ENCODE measurements at regions not wholly inside any gene's neighbourhood (a gene's known extent, or its start where the extent isn't known, plus 50 kb on each side); places are given as distances from the start of the nearest gene placed in this dataset.
"Not testable (repeated sequence)": the region's sequence is repeated elsewhere in the genome, so short reads cannot be mapped to it uniquely, and the experiment has no call there.

DNA sequence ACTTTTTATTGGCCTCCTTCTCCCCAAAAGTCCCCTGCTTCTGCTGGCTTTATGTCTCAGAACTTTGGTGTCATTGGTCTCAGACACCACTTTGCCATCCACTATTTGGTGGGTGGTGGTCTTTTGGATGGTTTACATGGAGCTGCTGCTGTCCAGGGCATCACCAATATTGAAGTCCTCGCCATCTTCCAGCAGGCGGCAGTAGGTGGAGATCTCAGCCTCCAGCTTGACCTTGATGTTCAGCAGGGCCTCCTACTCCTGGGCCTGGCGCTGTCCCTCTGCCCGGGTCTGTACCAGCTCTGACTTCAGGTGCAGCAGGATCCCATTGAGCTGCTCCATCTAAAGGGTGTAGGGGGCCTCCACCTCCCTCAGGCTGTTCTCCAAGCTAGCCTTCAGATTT is 148.4 kb upstream of the FOXA2 start:
- TF ChIP-seq EZH2 (IDR thresholded peaks at IDR 0.05; ENCODE audit: borderline replicate concordance, insufficient read depth, low read depth, low read length, poor library complexity, severe bottlenecking): no peak
- TF ChIP-seq, protein P1, sequence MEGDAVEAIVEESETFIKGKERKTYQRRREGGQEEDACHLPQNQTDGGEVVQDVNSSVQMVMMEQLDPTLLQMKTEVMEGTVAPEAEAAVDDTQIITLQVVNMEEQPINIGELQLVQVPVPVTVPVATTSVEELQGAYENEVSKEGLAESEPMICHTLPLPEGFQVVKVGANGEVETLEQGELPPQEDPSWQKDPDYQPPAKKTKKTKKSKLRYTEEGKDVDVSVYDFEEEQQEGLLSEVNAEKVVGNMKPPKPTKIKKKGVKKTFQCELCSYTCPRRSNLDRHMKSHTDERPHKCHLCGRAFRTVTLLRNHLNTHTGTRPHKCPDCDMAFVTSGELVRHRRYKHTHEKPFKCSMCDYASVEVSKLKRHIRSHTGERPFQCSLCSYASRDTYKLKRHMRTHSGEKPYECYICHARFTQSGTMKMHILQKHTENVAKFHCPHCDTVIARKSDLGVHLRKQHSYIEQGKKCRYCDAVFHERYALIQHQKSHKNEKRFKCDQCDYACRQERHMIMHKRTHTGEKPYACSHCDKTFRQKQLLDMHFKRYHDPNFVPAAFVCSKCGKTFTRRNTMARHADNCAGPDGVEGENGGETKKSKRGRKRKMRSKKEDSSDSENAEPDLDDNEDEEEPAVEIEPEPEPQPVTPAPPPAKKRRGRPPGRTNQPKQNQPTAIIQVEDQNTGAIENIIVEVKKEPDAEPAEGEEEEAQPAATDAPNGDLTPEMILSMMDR (IDR thresholded peaks at IDR 0.05): no peak
- H3K9me3 Mint-ChIP-seq (ENCODE audit: insufficient read depth): no peaks in the 10 kb centered on the region
- ATAC-seq (ENCODE audit: low read depth) (no peak), DNase-seq (no peak)
- H2AFZ ChIP-seq (ENCODE audit: insufficient read depth, low read depth, low read length, poor library complexity, severe bottlenecking): no peak overlapping the region
- 88% methylated on average over 4 of the region's 4 CpGs for WGBS (ENCODE audit: insufficient coverage)
- H3K27me3 Mint-ChIP-seq: no peaks in the 10 kb centered on the region
- no peaks in the 10 kb centered on the region for H3K4me1 Mint-ChIP-seq
- no peak overlapping the region for H3K4me3 Mint-ChIP-seq
- H4K20me1 ChIP-seq (ENCODE audit: control insufficient read depth, insufficient read depth, low read length, poor library complexity, severe bottlenecking): no peaks in the 10 kb centered on the region
- no peak overlapping the region for H3K27ac Mint-ChIP-seq
- no peak overlapping the region for H3K9ac ChIP-seq (ENCODE audit: low read length)
- ChIA-PET CTCF (no interaction called here), POLR2A (no interaction called here)
- intact Hi-C loops (cut with micrococcal nuclease): no loop called here
- H3K79me2 ChIP-seq (ENCODE audit: control insufficient read depth, insufficient read depth, low read length): no peaks in the 10 kb centered on the region
- no peaks in the 10 kb centered on the region for H3K27me3 ChIP-seq (replicated peaks in 1 of 4; ENCODE audit: control extremely low read depth in 1 of 4, control insufficient read depth in 3 of 4, insufficient read depth in 4 of 4, low read length in 3 of 4)
- H3K4me3 ChIP-seq (ENCODE audit: control extremely low read depth in 1 of 5, extremely low read depth in 1 of 5, insufficient read depth in 1 of 5, low read depth in 2 of 5, low read length in 4 of 5): no peak overlapping the region
- no peaks in the 10 kb centered on the region for H3K4me1 ChIP-seq (ENCODE audit: control insufficient read depth in 2 of 2, insufficient read depth in 2 of 2, low read length in 2 of 2)
- no peak overlapping the region for H3K27ac ChIP-seq (ENCODE audit: low read length in 2 of 2)
- no peaks in the 10 kb centered on the region for H3K36me3 ChIP-seq (replicated peaks in 1 of 2; ENCODE audit: control extremely low read depth in 1 of 2, control insufficient read depth in 1 of 2, extremely low read depth in 1 of 2, insufficient read depth in 2 of 2, low read length in 1 of 2)
- H3K9me3 ChIP-seq (ENCODE audit: control extremely low read depth in 1 of 3, control insufficient read depth in 2 of 3, insufficient read depth in 1 of 3, low read length in 2 of 3): peaks cover 0 to 4% (median 0%) of the 10 kb centered on the region in 3 donors
- H3K4me2 ChIP-seq (replicated peaks; ENCODE audit: low read depth, low read length, poor library complexity, severe bottlenecking): no peak overlapping the region

DNA sequence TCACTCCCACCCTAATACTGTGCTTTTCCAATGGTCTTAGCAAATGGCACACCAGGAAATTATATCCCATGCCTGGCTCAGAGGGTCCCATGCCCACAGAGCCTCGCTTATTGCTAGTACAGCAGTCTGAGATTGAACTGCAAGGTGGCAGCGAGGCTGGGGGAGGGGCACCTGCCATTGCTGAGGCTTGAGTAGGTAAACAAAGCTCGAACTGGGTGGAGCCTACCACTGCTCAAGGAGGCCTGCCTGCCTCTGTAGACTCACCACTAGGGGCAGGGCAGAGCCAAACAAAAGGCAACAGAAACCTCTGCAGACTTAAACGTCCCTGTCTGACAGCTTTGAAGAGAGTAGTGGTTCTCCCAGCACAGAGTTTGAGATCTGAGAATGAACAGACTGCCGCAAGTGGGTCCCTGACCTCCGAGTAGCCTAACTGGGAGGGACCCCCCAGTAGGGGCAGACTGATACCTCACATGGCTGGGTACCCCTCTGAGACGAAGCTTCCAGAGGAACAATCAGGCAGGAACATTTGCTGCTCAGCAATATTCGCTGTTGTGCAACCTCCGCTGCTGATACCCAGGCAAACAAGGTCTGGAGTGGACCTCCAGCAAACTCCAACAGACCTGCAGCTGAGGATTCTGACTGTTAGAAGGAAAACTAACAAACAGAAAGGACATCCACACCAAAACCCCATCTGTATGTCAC is 150.7 kb upstream of the FOXA2 start:
- H3K4me3 ChIP-seq (ENCODE audit: control extremely low read depth in 1 of 5, extremely low read depth in 1 of 5, insufficient read depth in 1 of 5, low read depth in 2 of 5, low read length in 4 of 5); H4K20me1 ChIP-seq (ENCODE audit: control insufficient read depth, insufficient read depth, low read length, poor library complexity, severe bottlenecking); ATAC-seq (ENCODE audit: low read depth); H3K27ac Mint-ChIP-seq; H3K9me3 ChIP-seq (ENCODE audit: control extremely low read depth in 1 of 3, control insufficient read depth in 2 of 3, insufficient read depth in 1 of 3, low read length in 2 of 3); H3K9me3 Mint-ChIP-seq (ENCODE audit: insufficient read depth); DNase-seq; CTCF ChIA-PET; intact Hi-C loops (cut with micrococcal nuclease); H3K27ac ChIP-seq (ENCODE audit: low read length in 2 of 2); H3K4me1 ChIP-seq (ENCODE audit: control insufficient read depth in 2 of 2, insufficient read depth in 2 of 2, low read length in 2 of 2); H2AFZ ChIP-seq (ENCODE audit: insufficient read depth, low read depth, low read length, poor library complexity, severe bottlenecking); H3K79me2 ChIP-seq (ENCODE audit: control insufficient read depth, insufficient read depth, low read length); POLR2A ChIA-PET; H3K4me1 Mint-ChIP-seq; H3K4me3 Mint-ChIP-seq; H3K27me3 Mint-ChIP-seq; H3K36me3 ChIP-seq (replicated peaks in 1 of 2; ENCODE audit: control extremely low read depth in 1 of 2, control insufficient read depth in 1 of 2, extremely low read depth in 1 of 2, insufficient read depth in 2 of 2, low read length in 1 of 2); H3K9ac ChIP-seq (ENCODE audit: low read length); H3K27me3 ChIP-seq (replicated peaks in 1 of 4; ENCODE audit: control extremely low read depth in 1 of 4, control insufficient read depth in 3 of 4, insufficient read depth in 4 of 4, low read length in 3 of 4); H3K4me2 ChIP-seq (replicated peaks; ENCODE audit: low read depth, low read length, poor library complexity, severe bottlenecking): not testable (repeated sequence)
- 89% methylated on average over 9 of the region's 9 CpGs for WGBS (ENCODE audit: insufficient coverage)
